Neural cell (in vitro differentiated cells): ENCODE measurements at regions not wholly inside any gene's neighbourhood (a gene's known extent, or its start where the extent isn't known, plus 50 kb on each side); places are given as distances from the start of the nearest gene placed in this dataset.
"Not testable (repeated sequence)": the region's sequence is repeated elsewhere in the genome, so short reads cannot be mapped to it uniquely, and the experiment has no call there.

Experiments
- H2AFZ ChIP-seq: fragments of 200-600, 300-800 bp; sonication (generic), shearing (Covaris generic); 2 replicates; pipeline ENCODE4 v1.6.0; 2014; ENCODE audit warnings: low read depth, mild to moderate bottlenecking, antibody characterized with exemption, low read length, moderate library complexity
- H3F3A ChIP-seq: fragments of 200-600 bp; shearing (Covaris generic); 2 replicates; pipeline ENCODE4 v1.6.1; 2016; ENCODE audit warnings: mild to moderate bottlenecking, moderate library complexity, mixed read lengths, antibody characterized with exemption, low read length; ENCODE audit not compliant: insufficient read depth, poor library complexity, severe bottlenecking
- H3K27ac ChIP-seq: fragments of 200-600, 300-800 bp; sonication (generic), shearing (Covaris generic); 2 replicates; pipeline ENCODE4 v1.5.1; 2014; ENCODE audit warnings: mild to moderate bottlenecking, low read length, moderate library complexity
- H3K27me3 ChIP-seq: fragments of 300-800, 200-600 bp; sonication (generic), shearing (Covaris generic); 2 replicates; pipeline ENCODE4 v1.6.0; 2014; ENCODE audit warnings: mild to moderate bottlenecking, low read depth, low read length, moderate library complexity; ENCODE audit not compliant: insufficient read depth
- H3K36me3 ChIP-seq: fragments of 300-800, 200-600 bp; sonication (generic), shearing (Covaris generic); 2 replicates; pipeline ENCODE4 v1.5.1; 2014; ENCODE audit warnings: mild to moderate bottlenecking, antibody characterized with exemption, low read length, moderate library complexity; ENCODE audit not compliant: insufficient read depth
- H3K4me2 ChIP-seq: fragments of 300-800, 200-600 bp; sonication (generic), shearing (Covaris generic); 2 replicates; pipeline ENCODE4 v1.6.0; 2014; ENCODE audit warnings: mild to moderate bottlenecking, low read length
- H3K4me3 ChIP-seq: fragments of 300-800, 200-600 bp; sonication (generic), shearing (Covaris generic); 2 replicates; pipeline ENCODE4 v1.5.1; 2014; ENCODE audit warnings: mild to moderate bottlenecking, low read length, moderate library complexity
- H3K79me2 ChIP-seq: fragments of 200-600 bp; shearing (Covaris generic); replicated peaks from 2 replicates; pipeline ENCODE4 v1.6.0; 2014; ENCODE audit warnings: mild to moderate bottlenecking, low read length, moderate library complexity; ENCODE audit not compliant: insufficient read depth
- H3K9ac ChIP-seq: fragments of 300-800, 200-600 bp; sonication (generic), shearing (Covaris generic); 2 replicates; pipeline ENCODE4 v1.6.1; 2016; ENCODE audit warnings: mild to moderate bottlenecking, low read length, mixed read lengths
- H3K9me2 ChIP-seq: fragments of 200-600 bp; shearing (Covaris generic); 2 replicates; pipeline ENCODE4 v1.6.1; 2016; ENCODE audit warnings: mild to moderate bottlenecking, low read length, mixed read lengths; ENCODE audit not compliant: insufficient read depth
- H3K9me3 ChIP-seq: fragments of 200-600, 300-800 bp; sonication (generic), shearing (Covaris generic); 2 replicates; pipeline ENCODE4 v1.6.1; 2016; ENCODE audit warnings: mild to moderate bottlenecking, mixed run types, low read length, moderate library complexity, mixed read lengths
- H4K20me1 ChIP-seq: fragments of 200-600 bp; shearing (Covaris generic); 2 replicates; pipeline ENCODE4 v1.6.1; 2016; ENCODE audit warnings: mild to moderate bottlenecking, mixed run types; ENCODE audit not compliant: insufficient read depth
- CTCF ChIP-seq: fragments of 450-650 bp; IDR thresholded peaks from 2 replicates; pipeline ENCODE4 v1.5.1; 2014; ENCODE audit warnings: antibody characterized with exemption, mild to moderate bottlenecking, moderate library complexity; ENCODE audit not compliant: poor library complexity, severe bottlenecking
- EP300 ChIP-seq: fragments of 450-650 bp; conservative IDR thresholded peaks from 2 replicates; pipeline ENCODE4 v1.6.1; 2014; ENCODE audit warnings: antibody characterized with exemption, mild to moderate bottlenecking, moderate library complexity; ENCODE audit not compliant: poor library complexity, severe bottlenecking
- EZH2 ChIP-seq: fragments of 200-600, 300-800 bp; shearing (Covaris generic), sonication (generic); IDR thresholded peaks from 2 replicates; pipeline ENCODE4 v1.6.1; 2014; ENCODE audit warnings: antibody characterized with exemption, low read length, borderline replicate concordance, mild to moderate bottlenecking; ENCODE audit not compliant: insufficient read depth, poor library complexity, severe bottlenecking
- MXI1 ChIP-seq: fragments of 450-650 bp; conservative IDR thresholded peaks from 2 replicates; pipeline ENCODE4 v1.6.1; 2014; ENCODE audit warnings: antibody characterized with exemption, mild to moderate bottlenecking; ENCODE audit not compliant: poor library complexity, severe bottlenecking
- POLR2AphosphoS5 ChIP-seq: IDR thresholded peaks from 2 replicates; pipeline ENCODE4 v1.6.1; 2012
- RAD21 ChIP-seq: fragments of 450-650 bp; conservative IDR thresholded peaks from 2 replicates; pipeline ENCODE4 v1.6.1; 2014; ENCODE audit warnings: antibody characterized with exemption, mild to moderate bottlenecking, moderate library complexity
- REST ChIP-seq: IDR thresholded peaks from 2 replicates; pipeline ENCODE4 v1.6.1; 2012; ENCODE audit warnings: borderline replicate concordance
- SMC3 ChIP-seq: fragments of 450-650 bp; conservative IDR thresholded peaks from 2 replicates; pipeline ENCODE4 v1.6.1; 2014; ENCODE audit warnings: antibody characterized with exemption, mild to moderate bottlenecking, moderate library complexity; ENCODE audit not compliant: poor library complexity
- TAF1 ChIP-seq: IDR thresholded peaks from 2 replicates; pipeline ENCODE4 v1.6.1; 2012; ENCODE audit warnings: low read depth

- not testable (repeated sequence) for H3F3A ChIP-seq, H3K9ac ChIP-seq, H3K9me2 ChIP-seq, H3K9me3 ChIP-seq, H3K79me2 ChIP-seq, H4K20me1 ChIP-seq, H3K27me3 ChIP-seq, H3K4me2 ChIP-seq, H3K27ac ChIP-seq, H3K36me3 ChIP-seq, H3K4me3 ChIP-seq, H2AFZ ChIP-seq
Measured at GRCh38 chr3:150123249-150123648, 152.6 kb upstream of the PFN2 start.

- Histone ChIP-seq H3K36me3 (no peaks in the 10 kb centered on the region), H3K4me3 (no peak overlapping the region), H3K9me3 (no peaks in the 10 kb centered on the region), H3K79me2 (no peaks in the 10 kb centered on the region), H3K4me2 (no peak overlapping the region), H3K27ac (no peak overlapping the region), H3F3A (no peaks in the 10 kb centered on the region), H3K9ac (no peak overlapping the region), H4K20me1 (no peaks in the 10 kb centered on the region), H3K27me3 (no peaks in the 10 kb centered on the region), H2AFZ (no peak overlapping the region), H3K9me2 (no peaks in the 10 kb centered on the region)
- TF ChIP-seq POLR2AphosphoS5 (no peak), RAD21 (no peak), MXI1 (no peak), EP300 (no peak), TAF1 (no peak), CTCF (no peak), REST (no peak), EZH2 (no peak), SMC3 (no peak)
Measured at GRCh38 chr3:150118219-150118618, 147.5 kb upstream of the PFN2 start.

- Histone ChIP-seq H3K9me2 (no peaks in the 10 kb centered on the region), H3K27ac (no peak overlapping the region), H3K4me2 (no peak overlapping the region), H3K4me3 (no peak overlapping the region), H2AFZ (no peak overlapping the region), H3K27me3 (no peaks in the 10 kb centered on the region), H3K9ac (no peak overlapping the region), H4K20me1 (no peaks in the 10 kb centered on the region), H3F3A (no peaks in the 10 kb centered on the region), H3K9me3 (no peaks in the 10 kb centered on the region), H3K79me2 (no peaks in the 10 kb centered on the region), H3K36me3 (no peaks in the 10 kb centered on the region)
- TF ChIP-seq MXI1 (no peak), SMC3 (no peak)
Measured at GRCh38 chr3:150117076-150117475, 146.4 kb upstream of the PFN2 start.
